MG63 (cell line): ENCODE measurements at regions not wholly inside any gene's neighbourhood (a gene's known extent, or its start where the extent isn't known, plus 50 kb on each side); places are given as distances from the start of the nearest gene placed in this dataset.
A peak's percentile ranks its signal among the peaks of the same experiment; 100 is the strongest.

Experiments
- DNase-seq: peaks from one replicate; pipeline ENCODE4 v3.0.0-alpha.2; 2020
- H3K27me3 ChIP-seq: fragments of 250-450 bp; sonication (Bioruptor Pico); 2 replicates; pipeline ENCODE4 v1.5.1; 2020; ENCODE audit warnings: mild to moderate bottlenecking, moderate library complexity
- H3K36me3 ChIP-seq: fragments of 250-450 bp; sonication (Bioruptor Pico); 2 replicates; pipeline ENCODE4 v1.5.1; 2020; ENCODE audit warnings: mild to moderate bottlenecking, moderate library complexity
- H3K4me3 ChIP-seq: fragments of 250-450 bp; sonication (Bioruptor Pico); 2 replicates; pipeline ENCODE4 v1.5.1; 2020; ENCODE audit warnings: mild to moderate bottlenecking, moderate library complexity
- H3K9me3 ChIP-seq: fragments of 250-450 bp; sonication (Bioruptor Pico); 2 replicates; pipeline ENCODE4 v1.5.1; 2020; ENCODE audit warnings: mild to moderate bottlenecking, moderate library complexity

GRCh38 chr4:42824278-42824977 is 68.1 kb upstream of the GRXCR1 start:
- Histone ChIP-seq H3K27me3 (peaks cover 7% of the 10 kb centered on the region; the same call in 1 of the 2 replicates), H3K36me3 (no peaks in the 10 kb centered on the region), H3K9me3 (no peaks in the 10 kb centered on the region), H3K4me3 (no peak overlapping the region)
- no peak for DNase-seq

GRCh38 chr4:42821230-42821629 is 71.3 kb upstream of the GRXCR1 start:
- Histone ChIP-seq H3K4me3 (no peak overlapping the region), H3K27me3 (peaks cover 12% of the 10 kb centered on the region), H3K9me3 (no peaks in the 10 kb centered on the region), H3K36me3 (no peaks in the 10 kb centered on the region)
- DNase-seq: no peak

GRCh38 chr4:42819863-42820514 is 72.5 kb upstream of the GRXCR1 start:
- no peak for DNase-seq
- peaks cover 12% of the 10 kb centered on the region for H3K27me3 ChIP-seq
- H3K36me3 ChIP-seq: no peaks in the 10 kb centered on the region
- H3K4me3 ChIP-seq: no peak overlapping the region
- no peaks in the 10 kb centered on the region for H3K9me3 ChIP-seq

- Histone ChIP-seq H3K27me3 (peaks cover 24% of the 10 kb centered on the region), H3K4me3 (no peak overlapping the region), H3K36me3 (no peaks in the 10 kb centered on the region), H3K9me3 (no peaks in the 10 kb centered on the region)
- DNase-seq: no peak
Measured at GRCh38 chr4:42817913-42818312, 74.6 kb upstream of the GRXCR1 start.

- H3K27me3 ChIP-seq: peaks cover 28% of the 10 kb centered on the region
- H3K9me3 ChIP-seq: no peaks in the 10 kb centered on the region
Measured at GRCh38 chr4:42816880-42817400, 75.6 kb upstream of the GRXCR1 start.

GRCh38 chr4:42816189-42816879 is 76.2 kb upstream of the GRXCR1 start:
- DNase-seq: no peak
- peaks cover 30% of the 10 kb centered on the region for H3K27me3 ChIP-seq
- H3K36me3 ChIP-seq: no peaks in the 10 kb centered on the region
- no peaks in the 10 kb centered on the region for H3K9me3 ChIP-seq
- no peak overlapping the region for H3K4me3 ChIP-seq

More at GRCh38 chr4:42816880-42817400, 75.6 kb upstream of the GRXCR1 start:
- no peaks in the 10 kb centered on the region for H3K36me3 ChIP-seq
- no peak overlapping the region for H3K4me3 ChIP-seq
- no peak for DNase-seq

- Histone ChIP-seq H3K27me3 (peaks cover 16% of the 10 kb centered on the region; the same call in 1 of the 2 replicates), H3K36me3 (no peaks in the 10 kb centered on the region), H3K4me3 (no peak overlapping the region), H3K9me3 (no peaks in the 10 kb centered on the region)
- no peak for DNase-seq
Measured at GRCh38 chr4:42809419-42810084, 83.0 kb upstream of the GRXCR1 start.

- H3K27me3 ChIP-seq: no peaks in the 10 kb centered on the region
- no peak for DNase-seq
- H3K4me3 ChIP-seq: no peak overlapping the region
- no peaks in the 10 kb centered on the region for H3K9me3 ChIP-seq
- no peaks in the 10 kb centered on the region for H3K36me3 ChIP-seq
Measured at GRCh38 chr4:42806303-42806835, 86.1 kb upstream of the GRXCR1 start.

GRCh38 chr4:42789041-42789567 is 103.4 kb upstream of the GRXCR1 start:
- no peaks in the 10 kb centered on the region; the same call in 1 of the 2 replicates for H3K27me3 ChIP-seq
- DNase-seq: no peak
- H3K36me3 ChIP-seq: no peaks in the 10 kb centered on the region
- H3K4me3 ChIP-seq: no peak overlapping the region
- H3K9me3 ChIP-seq: no peaks in the 10 kb centered on the region

- no peak for DNase-seq
- Histone ChIP-seq H3K36me3 (no peaks in the 10 kb centered on the region), H3K9me3 (no peaks in the 10 kb centered on the region), H3K4me3 (no peak overlapping the region), H3K27me3 (peaks cover 5% of the 10 kb centered on the region)
Measured at GRCh38 chr4:42787079-42787463, 105.4 kb upstream of the GRXCR1 start.

GRCh38 chr4:42786350-42787078 is 106.0 kb upstream of the GRXCR1 start:
- Histone ChIP-seq H3K4me3 (no peak overlapping the region), H3K9me3 (no peaks in the 10 kb centered on the region), H3K27me3 (peaks cover 5% of the 10 kb centered on the region), H3K36me3 (no peaks in the 10 kb centered on the region)
- DNase-seq: peak; percentile 51

GRCh38 chr4:42785817-42786216 is 106.7 kb upstream of the GRXCR1 start:
- Histone ChIP-seq H3K36me3 (no peaks in the 10 kb centered on the region), H3K4me3 (no peak overlapping the region), H3K27me3 (peaks cover 5% of the 10 kb centered on the region), H3K9me3 (no peaks in the 10 kb centered on the region)
- no peak for DNase-seq

- Histone ChIP-seq H3K36me3 (no peaks in the 10 kb centered on the region), H3K27me3 (peaks cover 8% of the 10 kb centered on the region; the same call in 1 of the 2 replicates), H3K4me3 (no peak overlapping the region), H3K9me3 (no peaks in the 10 kb centered on the region)
- DNase-seq: no peak
Measured at GRCh38 chr4:42781315-42781714, 111.2 kb upstream of the GRXCR1 start.

- Histone ChIP-seq H3K9me3 (no peaks in the 10 kb centered on the region), H3K27me3 (peaks cover 8% of the 10 kb centered on the region; the same call in 1 of the 2 replicates), H3K4me3 (no peak overlapping the region), H3K36me3 (no peaks in the 10 kb centered on the region)
- DNase-seq: no peak
Measured at GRCh38 chr4:42778349-42778748, 114.2 kb upstream of the GRXCR1 start.

- Histone ChIP-seq H3K27me3 (peaks cover 5% of the 10 kb centered on the region; the same call in 1 of the 2 replicates), H3K4me3 (no peak overlapping the region), H3K9me3 (no peaks in the 10 kb centered on the region), H3K36me3 (no peaks in the 10 kb centered on the region)
- DNase-seq: no peak
Measured at GRCh38 chr4:42768125-42768748, 111.3 kb upstream of the ATP8A1 start.
